HG02763 (cell line): ENCODE measurements at regions not wholly inside any gene's neighbourhood (a gene's known extent, or its start where the extent isn't known, plus 50 kb on each side); places are given as distances from the start of the nearest gene placed in this dataset.

Experiments
- ATAC-seq: cut with Tn5 transposase; IDR thresholded peaks from one replicate; pipeline ENCODE4 v1.9.1; 2021; ENCODE audit warnings: mild to moderate bottlenecking, moderate library complexity; ENCODE audit not compliant: unreplicated experiment

GRCh38 chr3:30113906-30114305, 492.5 kb upstream of the TGFBR2 start:
- no peak for ATAC-seq

GRCh38 chr3:30114918-30115317, 491.5 kb upstream of the TGFBR2 start:
- no peak for ATAC-seq

GRCh38 chr3:30122359-30122758, 484.0 kb upstream of the TGFBR2 start:
- ATAC-seq, result no peak

GRCh38 chr3:30123224-30123623, 483.2 kb upstream of the TGFBR2 start:
- no peak for ATAC-seq

- ATAC-seq, result no peak
These were observed 482.6 kb upstream of the TGFBR2 start for GRCh38 chr3:30123755-30124154.

GRCh38 chr3:30124435-30125370, 481.7 kb upstream of the TGFBR2 start:
- no peak for ATAC-seq

GRCh38 chr3:30129765-30130164, 476.6 kb upstream of the TGFBR2 start:
- no peak for ATAC-seq

GRCh38 chr3:30130391-30130790, 476.0 kb upstream of the TGFBR2 start:
- ATAC-seq, result no peak

- ATAC-seq, result no peak
These were observed 475.2 kb upstream of the TGFBR2 start for GRCh38 chr3:30131191-30131590.

GRCh38 chr3:30135190-30135589, 471.2 kb upstream of the TGFBR2 start:
- ATAC-seq, result no peak

GRCh38 chr3:30139283-30139682, 467.1 kb upstream of the TGFBR2 start:
- ATAC-seq, result no peak

- no peak for ATAC-seq
These were observed 465.9 kb upstream of the TGFBR2 start for GRCh38 chr3:30140356-30141075.

GRCh38 chr3:30141178-30141581, 465.2 kb upstream of the TGFBR2 start:
- no peak for ATAC-seq

- ATAC-seq, result no peak
These were observed 464.5 kb upstream of the TGFBR2 start for GRCh38 chr3:30141927-30142326.

GRCh38 chr3:30142946-30143345, 463.5 kb upstream of the TGFBR2 start:
- no peak for ATAC-seq

- ATAC-seq, result no peak
These were observed 461.1 kb upstream of the TGFBR2 start for GRCh38 chr3:30145281-30145680.

- ATAC-seq, result no peak
These were observed 459.4 kb upstream of the TGFBR2 start for GRCh38 chr3:30146978-30147377.

- ATAC-seq, result no peak
These were observed 451.5 kb upstream of the TGFBR2 start for GRCh38 chr3:30154853-30155252.

GRCh38 chr3:30155755-30156154, 450.6 kb upstream of the TGFBR2 start:
- no peak for ATAC-seq

- ATAC-seq, result no peak
These were observed 449.6 kb upstream of the TGFBR2 start for GRCh38 chr3:30156586-30157498.

- ATAC-seq, result no peak
These were observed 445.0 kb upstream of the TGFBR2 start for GRCh38 chr3:30161375-30161774.
